ENCODE measurements at regions not wholly inside any gene's neighbourhood (a gene's known extent, or its start where the extent isn't known, plus 50 kb on each side); places are given as distances from the start of the nearest gene placed in this dataset.

GRCh38 chr17:72402727-72403210 is 281.9 kb downstream of the SOX9 start:
- DNase-seq (ENCODE audit: extremely low read depth, low read depth): no peak

- DNase-seq (ENCODE audit: extremely low read depth, low read depth): no peak
Observed at GRCh38 chr17:72403713-72404209, 282.9 kb downstream of the SOX9 start.

GRCh38 chr17:72404872-72405271 is 284.1 kb downstream of the SOX9 start:
- DNase-seq (ENCODE audit: extremely low read depth, low read depth): no peak

- DNase-seq (ENCODE audit: extremely low read depth, low read depth): no peak
Observed at GRCh38 chr17:72405662-72406230, 284.9 kb downstream of the SOX9 start.

- DNase-seq (ENCODE audit: extremely low read depth, low read depth): no peak
Observed at GRCh38 chr17:72406498-72406897, 285.7 kb downstream of the SOX9 start.

GRCh38 chr17:72407336-72407909 is 286.6 kb downstream of the SOX9 start:
- peak; percentile 93 for DNase-seq (ENCODE audit: extremely low read depth, low read depth)

- no peak for DNase-seq (ENCODE audit: extremely low read depth, low read depth)
Observed at GRCh38 chr17:72407931-72408330, 287.1 kb downstream of the SOX9 start.

- DNase-seq (ENCODE audit: extremely low read depth, low read depth): no peak
Observed at GRCh38 chr17:72408641-72409040, 287.8 kb downstream of the SOX9 start.

- DNase-seq (ENCODE audit: extremely low read depth, low read depth): no peak
Observed at GRCh38 chr17:72409405-72410002, 288.7 kb downstream of the SOX9 start.

- no peak for DNase-seq (ENCODE audit: extremely low read depth, low read depth)
Observed at GRCh38 chr17:72411124-72411563, 290.3 kb downstream of the SOX9 start.

GRCh38 chr17:72412650-72413076 is 291.8 kb downstream of the SOX9 start:
- no peak for DNase-seq (ENCODE audit: extremely low read depth, low read depth)

- no peak for DNase-seq (ENCODE audit: extremely low read depth, low read depth)
Observed at GRCh38 chr17:72413077-72414031, 292.5 kb downstream of the SOX9 start.

- DNase-seq (ENCODE audit: extremely low read depth, low read depth): no peak
Observed at GRCh38 chr17:72414032-72414396, 293.2 kb downstream of the SOX9 start.

- DNase-seq (ENCODE audit: extremely low read depth, low read depth): no peak
Observed at GRCh38 chr17:72414967-72415853, 294.4 kb downstream of the SOX9 start.

GRCh38 chr17:72416054-72416675 is 295.3 kb downstream of the SOX9 start:
- DNase-seq (ENCODE audit: extremely low read depth, low read depth): no peak

- no peak for DNase-seq (ENCODE audit: extremely low read depth, low read depth)
Observed at GRCh38 chr17:72416905-72417304, 296.1 kb downstream of the SOX9 start.

- DNase-seq (ENCODE audit: extremely low read depth, low read depth): no peak
Observed at GRCh38 chr17:72417627-72418026, 296.8 kb downstream of the SOX9 start.

- DNase-seq (ENCODE audit: extremely low read depth, low read depth): no peak
Observed at GRCh38 chr17:72419866-72420774, 299.3 kb downstream of the SOX9 start.

- DNase-seq (ENCODE audit: extremely low read depth, low read depth): no peak
Observed at GRCh38 chr17:72420775-72421127, 299.9 kb downstream of the SOX9 start.
